GM08714 (cell line): ENCODE measurements at regions not wholly inside any gene's neighbourhood (a gene's known extent, or its start where the extent isn't known, plus 50 kb on each side); places are given as distances from the start of the nearest gene placed in this dataset.

Source experiments
- H3K4me3 ChIP-seq: fragments of 200-500 bp; sonication (Bioruptor generic); 2 replicates; pipeline ENCODE4 v1.5.1; 2014; ENCODE audit warnings: mild to moderate bottlenecking, low read length, inconsistent platforms
- ZNF274 ChIP-seq: IDR thresholded peaks from 2 replicates; pipeline ENCODE4 v1.6.1; 2012; ENCODE audit warnings: mild to moderate bottlenecking, low read depth, low read length

DNA sequence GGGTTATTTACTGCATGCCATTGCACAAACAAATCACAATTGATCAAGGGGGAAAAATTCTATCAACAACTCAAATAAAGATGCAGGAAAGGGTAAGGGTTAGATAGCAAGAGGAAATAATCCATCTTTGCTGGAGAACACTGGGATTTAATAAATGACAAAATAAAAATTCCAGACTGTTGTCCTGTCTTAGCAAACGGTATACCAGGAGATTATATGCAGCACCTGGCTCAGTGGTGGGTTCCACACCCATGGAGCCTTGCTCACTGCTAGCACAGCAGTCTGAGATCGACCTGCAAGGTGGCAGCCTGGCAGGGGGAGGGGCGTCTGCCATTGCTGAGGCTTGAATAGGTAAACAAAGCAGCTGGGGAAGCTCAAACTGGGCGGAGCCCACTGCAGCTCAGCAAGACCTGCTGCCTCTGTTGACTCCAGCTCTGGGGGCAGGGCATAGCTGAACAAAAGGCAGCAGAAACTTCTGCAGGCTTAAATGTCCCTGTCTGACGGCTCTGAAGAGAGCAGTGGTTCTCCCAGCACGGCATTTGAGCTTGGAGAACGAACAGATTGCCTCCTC, 296.5 kb upstream of the THSD7B start:
- TF ChIP-seq ZNF274: no peak
- H3K4me3 ChIP-seq: no peak overlapping the region

DNA sequence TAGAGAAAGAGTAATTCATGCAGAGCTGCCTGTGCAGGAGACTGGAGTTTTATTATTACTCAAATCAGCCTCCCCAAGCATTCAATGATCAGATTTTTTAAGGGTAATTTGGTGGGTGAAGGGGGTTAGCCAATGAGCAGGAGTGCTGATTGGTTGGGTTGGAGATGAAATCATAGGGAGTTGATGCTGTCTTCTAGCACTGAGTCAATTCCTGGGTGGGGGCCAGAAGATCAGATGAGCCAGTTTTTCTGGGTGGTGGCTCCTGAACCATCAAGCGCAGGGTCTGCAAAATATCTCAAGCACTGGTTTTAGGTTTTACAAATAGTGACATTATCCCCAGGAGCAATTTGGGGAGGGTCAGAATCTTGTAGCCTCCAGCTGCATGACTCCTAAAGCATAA, 312.8 kb upstream of the THSD7B start:
- no peak for TF ChIP-seq ZNF274
- H3K4me3 ChIP-seq: no peak overlapping the region

DNA sequence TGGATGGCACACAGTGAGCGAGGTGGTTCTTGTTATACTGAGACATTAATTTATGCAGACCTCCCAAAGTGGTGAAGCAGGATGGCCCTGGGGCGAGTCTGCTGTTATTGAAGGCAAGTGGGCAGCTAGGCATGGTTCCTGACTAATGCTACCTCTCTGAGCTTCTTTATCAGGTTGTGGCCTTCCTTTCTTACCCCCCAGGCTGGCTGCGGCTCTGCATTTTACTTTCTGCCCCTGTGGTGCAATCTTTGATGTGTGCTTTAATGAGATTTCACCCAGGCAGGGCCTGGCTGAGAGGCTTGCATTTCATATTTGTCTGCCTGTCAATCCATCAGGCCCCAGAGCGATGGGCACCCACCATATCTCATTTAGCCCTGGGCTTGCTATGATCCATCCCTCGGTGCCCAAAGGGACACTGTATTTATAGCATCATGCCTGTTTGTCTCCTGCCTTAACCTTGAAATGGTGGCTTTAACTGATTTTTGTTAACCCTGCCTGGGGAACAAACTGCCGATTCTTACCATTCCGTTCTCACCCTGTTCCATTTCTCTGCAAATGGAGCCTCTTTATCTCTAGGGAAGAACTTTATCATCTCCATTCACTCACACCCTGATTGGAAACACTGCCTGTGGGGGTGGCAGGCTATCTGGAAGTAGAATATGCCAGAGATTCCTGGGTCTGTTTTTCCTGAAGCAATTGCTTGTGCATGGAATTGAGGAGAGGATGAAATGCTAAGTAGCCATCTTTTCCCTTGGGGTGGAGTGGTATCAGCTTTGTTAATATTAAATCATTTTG, 316.2 kb upstream of the THSD7B start:
- TF ChIP-seq ZNF274: no peak

DNA sequence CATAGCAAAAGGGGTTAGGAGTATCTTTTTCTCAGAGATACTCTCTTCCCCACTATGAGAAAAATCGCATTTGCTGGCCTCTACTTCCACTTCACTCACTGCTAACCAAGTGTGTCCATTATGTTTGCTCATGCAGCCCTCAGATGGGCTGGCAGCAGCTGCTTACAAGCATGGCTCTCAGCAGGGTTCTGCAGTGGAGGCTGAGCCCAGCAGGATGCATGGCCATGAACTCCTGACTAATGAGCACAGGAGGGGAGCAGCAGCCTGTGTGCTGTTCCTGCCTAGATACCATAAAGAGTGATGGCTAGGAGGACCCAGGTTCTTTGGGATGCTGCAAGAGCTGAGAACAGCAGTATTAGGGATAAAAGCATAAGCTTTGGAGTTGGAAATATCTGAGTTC, 316.9 kb upstream of the THSD7B start:
- no peak overlapping the region for H3K4me3 ChIP-seq
- TF ChIP-seq ZNF274: no peak

More for the DNA sequence above, 316.2 kb upstream of the THSD7B start:
- H3K4me3 ChIP-seq: no peak overlapping the region

DNA sequence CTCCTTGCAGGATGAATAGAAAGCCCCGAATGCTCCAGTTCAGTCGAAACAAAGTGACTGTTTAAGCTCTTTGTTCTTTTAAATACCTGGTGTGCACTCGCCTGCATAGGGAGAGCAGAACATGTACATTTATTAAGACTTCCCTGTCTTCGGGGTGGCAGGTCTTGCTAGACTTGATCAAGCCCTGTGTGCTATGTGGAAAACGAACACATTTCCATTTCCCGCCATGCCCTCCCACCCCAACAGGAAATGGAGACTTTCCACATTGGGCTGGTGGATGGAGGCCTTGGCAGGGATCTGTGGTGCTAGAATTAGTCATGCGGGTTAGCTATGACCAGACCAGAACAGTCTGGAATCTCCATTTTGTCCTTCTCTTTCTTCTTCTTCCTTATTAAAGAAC, 321.0 kb upstream of the THSD7B start:
- H3K4me3 ChIP-seq: no peak overlapping the region
- TF ChIP-seq ZNF274: no peak

DNA sequence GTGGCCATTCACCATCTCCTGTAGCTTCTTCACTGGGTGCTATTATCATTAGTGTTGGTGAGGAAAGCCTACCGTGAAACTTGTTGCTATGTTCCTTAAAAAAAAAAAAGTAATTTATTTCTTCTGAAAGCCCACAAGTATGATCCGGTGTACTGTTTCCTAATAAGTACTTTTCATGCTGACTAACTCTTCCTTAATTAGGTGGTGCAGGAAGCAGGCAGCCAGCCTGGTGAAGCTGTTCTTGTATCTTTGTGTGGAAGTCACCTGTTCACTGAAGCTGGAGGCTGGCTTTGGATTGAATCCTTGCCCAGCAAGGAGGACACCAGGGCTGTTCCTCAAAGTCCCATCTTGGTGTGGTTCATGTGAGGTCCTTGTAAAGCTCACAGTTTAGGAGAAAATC, 321.7 kb upstream of the THSD7B start:
- no peak overlapping the region for H3K4me3 ChIP-seq
- no peak for TF ChIP-seq ZNF274

DNA sequence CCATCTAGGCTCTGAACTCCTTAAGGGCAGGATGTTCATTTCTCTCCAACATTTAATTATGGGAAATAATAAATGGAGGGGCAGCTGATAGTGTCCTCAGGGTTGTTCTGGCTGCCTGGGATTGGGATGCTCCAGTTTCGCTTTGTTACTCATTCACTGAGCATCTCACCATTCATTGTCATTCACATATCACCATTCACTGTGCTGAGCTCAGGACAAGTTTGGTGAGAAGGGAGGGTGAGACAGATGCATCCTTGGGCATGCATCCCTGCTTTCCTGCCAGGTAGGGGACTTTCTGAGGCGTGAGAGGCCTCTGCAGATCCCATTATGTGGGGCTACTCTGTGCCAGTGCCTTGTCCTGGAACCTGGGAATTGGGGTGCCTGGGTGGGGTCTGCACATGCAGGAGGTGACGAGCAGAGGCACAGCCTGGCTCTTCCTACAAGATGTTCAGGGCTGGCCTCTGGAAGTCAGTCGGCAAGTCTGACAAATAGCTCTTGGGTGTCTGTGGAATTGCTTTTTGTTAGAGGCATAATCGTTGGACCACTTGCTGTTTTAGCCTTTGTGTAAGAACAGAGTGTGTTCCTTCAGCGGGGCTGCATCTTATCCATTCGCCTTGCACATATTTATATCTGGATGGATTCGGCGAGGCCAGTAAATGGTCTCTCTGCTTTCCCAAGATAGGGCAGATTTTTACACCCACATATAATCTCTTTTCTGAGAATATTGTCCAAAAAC, 323.2 kb upstream of the THSD7B start:
- TF ChIP-seq ZNF274: no peak
- no peak overlapping the region for H3K4me3 ChIP-seq

DNA sequence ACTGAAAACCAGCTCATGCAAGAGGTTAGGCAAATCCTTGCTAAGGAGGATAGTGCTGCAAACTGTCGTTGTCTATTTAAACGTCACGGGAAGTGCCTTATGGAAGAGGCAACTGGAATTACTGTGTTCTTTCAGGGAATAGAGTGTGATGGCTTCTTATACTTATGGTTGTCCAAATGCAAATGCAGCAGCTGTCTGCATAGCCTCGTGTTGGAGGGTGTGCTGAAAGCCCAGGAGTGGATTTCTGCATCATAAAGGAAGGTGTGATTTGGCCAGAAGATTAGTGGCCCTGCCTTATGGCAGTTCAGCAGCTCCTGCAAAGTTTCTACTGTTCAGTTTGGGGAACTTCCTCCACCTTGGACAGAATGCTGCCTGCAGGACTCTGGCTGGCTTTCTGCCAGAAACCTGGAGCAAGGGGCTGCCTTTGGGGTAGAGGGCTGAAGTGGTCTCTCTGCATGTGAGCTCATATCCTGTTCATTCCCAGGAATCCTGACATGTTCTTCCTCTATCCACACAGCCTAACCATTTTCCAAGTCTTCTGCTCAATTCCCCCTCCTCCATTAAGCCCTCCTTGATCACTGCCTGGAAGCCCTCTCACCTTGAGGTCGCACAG, 321.2 kb upstream of the CXCR4 start:
- no peak overlapping the region for H3K4me3 ChIP-seq
- TF ChIP-seq ZNF274: no peak

DNA sequence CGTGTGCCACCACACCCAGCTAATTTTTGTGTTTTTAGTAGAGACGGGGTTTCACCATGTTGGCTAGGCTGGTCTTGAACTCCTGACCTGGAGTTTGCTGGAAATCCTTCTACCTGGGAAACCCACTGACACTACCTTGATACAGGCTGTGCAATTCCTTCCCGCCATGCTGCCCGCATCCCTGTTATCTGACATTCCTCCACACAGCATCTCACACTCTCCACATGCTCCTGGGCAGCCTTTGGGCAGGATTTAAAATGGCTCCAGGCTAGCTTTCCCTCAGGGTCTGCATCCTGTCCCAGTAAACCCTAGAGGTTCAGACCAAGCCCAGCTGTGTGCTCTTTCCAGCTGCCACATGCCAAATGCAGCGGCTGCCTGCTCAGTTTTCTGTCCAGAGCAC, 319.5 kb upstream of the CXCR4 start:
- H3K4me3 ChIP-seq: no peak overlapping the region
- no peak for TF ChIP-seq ZNF274

DNA sequence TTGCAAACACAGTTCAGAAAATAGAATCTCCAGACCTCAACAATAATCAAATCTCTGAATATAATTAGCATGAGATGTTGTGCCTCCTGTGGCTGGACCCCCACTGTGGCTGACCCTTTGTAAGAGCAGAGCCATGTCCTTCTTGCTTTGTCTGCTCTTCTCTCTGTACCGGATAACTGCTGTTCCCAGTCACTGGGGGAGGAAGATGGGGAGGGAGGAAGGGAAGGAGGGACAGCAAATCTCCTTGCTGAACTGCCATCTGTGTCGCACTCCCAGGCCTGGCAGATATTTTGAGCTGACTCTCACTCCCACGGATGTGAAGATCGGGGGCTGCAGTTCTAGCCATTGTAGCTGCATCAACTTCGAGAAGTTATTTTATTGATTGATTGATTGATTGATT, 319.0 kb upstream of the CXCR4 start:
- H3K4me3 ChIP-seq: no peak overlapping the region
- no peak for TF ChIP-seq ZNF274

DNA sequence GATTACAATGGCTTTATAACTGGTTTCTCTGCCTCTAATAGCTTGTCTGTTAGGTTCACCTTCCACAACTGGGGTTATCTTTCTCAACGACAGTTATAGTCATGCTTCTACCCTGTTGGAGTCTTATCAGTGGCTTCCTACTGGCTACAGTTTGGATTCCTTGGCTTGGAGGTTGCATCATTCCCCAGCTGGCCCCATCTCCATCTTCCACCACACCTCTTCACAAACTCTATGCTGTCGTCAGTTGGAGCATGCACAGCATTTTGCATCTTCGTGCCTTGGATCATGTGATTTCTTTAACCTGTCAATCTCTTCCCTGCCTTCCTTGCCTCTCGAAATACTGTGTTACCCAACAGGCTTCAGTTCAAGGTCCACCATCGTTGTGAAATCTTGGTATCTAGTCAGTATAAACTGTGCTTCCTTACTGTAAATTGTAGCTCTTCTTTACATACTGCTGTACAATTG, 316.3 kb upstream of the CXCR4 start:
- no peak overlapping the region for H3K4me3 ChIP-seq
- no peak for TF ChIP-seq ZNF274

DNA sequence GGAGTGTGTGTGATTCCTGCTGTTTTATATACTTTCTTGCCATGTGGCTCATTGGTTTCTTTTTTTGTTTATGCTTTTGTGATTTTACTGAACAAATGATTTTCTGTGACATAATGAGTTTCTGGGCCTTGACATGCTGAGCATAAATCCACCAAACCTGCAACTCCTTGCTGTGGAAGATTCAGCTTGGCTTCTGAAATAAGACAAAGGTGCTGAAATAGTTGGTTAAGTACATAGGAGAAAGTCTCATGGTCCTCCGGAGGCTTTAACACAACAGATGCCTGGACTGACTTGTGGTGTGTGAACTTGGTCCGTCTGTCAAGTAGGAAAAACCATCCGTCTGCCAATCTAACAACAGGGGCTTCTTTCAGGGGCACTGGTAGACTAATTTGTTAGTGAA, 315.3 kb upstream of the CXCR4 start:
- no peak overlapping the region for H3K4me3 ChIP-seq
- no peak for TF ChIP-seq ZNF274

DNA sequence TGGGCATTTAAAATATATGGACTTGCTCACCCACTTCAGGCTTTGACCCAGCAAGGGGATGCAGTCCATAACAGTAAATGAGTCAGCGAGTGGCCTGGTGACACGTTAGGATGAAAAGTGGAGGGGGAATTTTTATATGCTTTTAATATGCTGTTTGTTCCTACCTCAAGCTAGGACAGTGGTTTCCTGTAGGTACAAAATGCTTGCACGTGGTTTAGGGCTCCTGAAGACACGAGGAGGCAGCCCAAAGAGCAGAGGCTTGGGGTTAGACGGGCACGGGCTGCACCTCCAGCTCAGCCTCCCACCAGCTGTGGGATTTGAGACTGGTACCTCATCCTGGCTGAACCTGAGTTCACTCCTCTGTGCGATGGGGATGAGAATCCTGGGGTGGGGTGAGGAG, 306.2 kb upstream of the CXCR4 start:
- TF ChIP-seq ZNF274: no peak
- H3K4me3 ChIP-seq: no peak overlapping the region

DNA sequence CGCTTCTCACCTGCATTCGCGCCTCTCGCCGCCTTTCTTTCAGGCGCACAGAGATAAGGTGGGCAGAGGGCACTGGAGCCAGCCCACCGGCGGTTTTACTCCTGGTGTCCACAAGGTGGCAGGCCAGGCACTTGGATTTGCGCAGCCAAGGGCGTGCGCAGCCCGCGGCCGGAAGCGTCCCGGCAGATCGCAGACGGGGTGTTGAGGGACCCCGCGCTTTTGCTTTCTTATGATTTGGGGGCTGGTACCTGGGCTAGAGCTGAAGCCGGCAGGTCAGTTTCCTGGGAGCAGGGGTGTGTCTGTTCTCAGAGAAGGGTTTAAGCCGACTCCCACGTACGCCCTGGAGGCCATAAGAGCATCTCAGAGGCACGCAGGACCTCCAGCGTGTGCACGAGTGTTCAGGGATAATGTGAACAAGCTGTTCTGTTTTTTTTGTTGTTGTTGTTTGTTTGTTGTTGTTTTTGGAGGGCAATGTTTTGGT, 305.6 kb upstream of the CXCR4 start:
- H3K4me3 ChIP-seq: peak overlapping the region; percentile 49; the same call in 1 of the 2 replicates

More for the DNA sequence above, 305.6 kb upstream of the CXCR4 start:
- TF ChIP-seq ZNF274: no peak
